NCI-H2227 treated with DMSO at 0.1 percent for 48 hours (cell line): ENCODE measurements at regions not wholly inside any gene's neighbourhood (a gene's known extent, or its start where the extent isn't known, plus 50 kb on each side); places are given as distances from the start of the nearest gene placed in this dataset.
"Not testable (repeated sequence)": the region's sequence is repeated elsewhere in the genome, so short reads cannot be mapped to it uniquely, and the experiment has no call there.

Source experiments
- DNase-seq: peaks from one replicate; lab custom pipeline; 2025; lab: John Stamatoyannopoulos, UW

GRCh38 chrX:145393702-145394235, 146.5 kb downstream of the SPANXN1 start:
- no peak for DNase-seq

- no peak for DNase-seq
Measured at GRCh38 chrX:145394344-145394743, 147.0 kb downstream of the SPANXN1 start.

- no peak for DNase-seq
Measured at GRCh38 chrX:145396612-145397011, 149.3 kb downstream of the SPANXN1 start.

- DNase-seq: no peak
Measured at GRCh38 chrX:145405012-145405411, 157.7 kb downstream of the SPANXN1 start.

GRCh38 chrX:145410622-145411021, 163.3 kb downstream of the SPANXN1 start:
- no peak for DNase-seq

- not testable (repeated sequence) for DNase-seq
Measured at GRCh38 chrX:145436211-145436610, 188.9 kb downstream of the SPANXN1 start.

- no peak for DNase-seq
Measured at GRCh38 chrX:145464650-145465049, 217.3 kb downstream of the SPANXN1 start.

- DNase-seq: no peak
Measured at GRCh38 chrX:145475725-145476124, 228.4 kb downstream of the SPANXN1 start.

- no peak for DNase-seq
Measured at GRCh38 chrX:145484740-145485139, 237.4 kb downstream of the SPANXN1 start.

GRCh38 chrX:145502670-145503069, 255.4 kb downstream of the SPANXN1 start:
- DNase-seq: peak; percentile 7

- DNase-seq: no peak
Measured at GRCh38 chrX:145506214-145506613, 258.9 kb downstream of the SPANXN1 start.

- DNase-seq: no peak
Measured at GRCh38 chrX:145524931-145525330, 277.6 kb downstream of the SPANXN1 start.

- no peak for DNase-seq
Measured at GRCh38 chrX:145532176-145532780, 285.0 kb downstream of the SPANXN1 start.

GRCh38 chrX:145533534-145533933, 284.1 kb upstream of the SLITRK2 start:
- DNase-seq: no peak

GRCh38 chrX:145549496-145549895, 268.1 kb upstream of the SLITRK2 start:
- DNase-seq: no peak

GRCh38 chrX:145552643-145553042, 265.0 kb upstream of the SLITRK2 start:
- no peak for DNase-seq

GRCh38 chrX:145553702-145554101, 263.9 kb upstream of the SLITRK2 start:
- no peak for DNase-seq

GRCh38 chrX:145563159-145563558, 254.5 kb upstream of the SLITRK2 start:
- no peak for DNase-seq

GRCh38 chrX:145609951-145610511, 207.6 kb upstream of the SLITRK2 start:
- DNase-seq: no peak

- no peak for DNase-seq
Measured at GRCh38 chrX:145613894-145614293, 203.7 kb upstream of the SLITRK2 start.

GRCh38 chrX:145620666-145621065, 197.0 kb upstream of the SLITRK2 start:
- no peak for DNase-seq

GRCh38 chrX:145623453-145623852, 194.2 kb upstream of the SLITRK2 start:
- DNase-seq: no peak

GRCh38 chrX:145630081-145630480, 187.5 kb upstream of the SLITRK2 start:
- DNase-seq: no peak
